ENCODE measurements at regions not wholly inside any gene's neighbourhood (a gene's known extent, or its start where the extent isn't known, plus 50 kb on each side); places are given as distances from the start of the nearest gene placed in this dataset.
"Not testable (repeated sequence)": the region's sequence is repeated elsewhere in the genome, so short reads cannot be mapped to it uniquely, and the experiment has no call there.

- no peak for DNase-seq
Observed at GRCh38 chr4:184335520-184335919, 117.8 kb upstream of the ENPP6 start.

GRCh38 chr4:184333446-184333845, 115.8 kb upstream of the ENPP6 start:
- DNase-seq: not testable (repeated sequence)

GRCh38 chr4:184331268-184331995, 113.8 kb upstream of the ENPP6 start:
- DNase-seq: no peak

- DNase-seq: not testable (repeated sequence)
Observed at GRCh38 chr4:184330517-184331094, 112.9 kb upstream of the ENPP6 start.

GRCh38 chr4:184329659-184330400, 112.2 kb upstream of the ENPP6 start:
- no peak for DNase-seq

- DNase-seq: no peak
Observed at GRCh38 chr4:184329235-184329634, 111.6 kb upstream of the ENPP6 start.

- DNase-seq: no peak
Observed at GRCh38 chr4:184328022-184328736, 110.5 kb upstream of the ENPP6 start.

- DNase-seq: no peak
Observed at GRCh38 chr4:184324939-184325477, 107.3 kb upstream of the ENPP6 start.

GRCh38 chr4:184322328-184323025, 104.8 kb upstream of the ENPP6 start:
- no peak for DNase-seq

GRCh38 chr4:184320631-184321030, 103.0 kb upstream of the ENPP6 start:
- no peak for DNase-seq

GRCh38 chr4:184318852-184319251, 101.2 kb upstream of the ENPP6 start:
- no peak for DNase-seq

- no peak for DNase-seq
Observed at GRCh38 chr4:184317234-184317918, 99.7 kb upstream of the ENPP6 start.

GRCh38 chr4:184316821-184317220, 99.1 kb upstream of the ENPP6 start:
- no peak for DNase-seq

- DNase-seq: no peak
Observed at GRCh38 chr4:184315675-184316359, 98.1 kb upstream of the ENPP6 start.

GRCh38 chr4:184313702-184314659, 96.3 kb upstream of the ENPP6 start:
- DNase-seq: no peak

GRCh38 chr4:184313058-184313581, 95.4 kb upstream of the ENPP6 start:
- DNase-seq: no peak

GRCh38 chr4:184312126-184312525, 94.5 kb upstream of the ENPP6 start:
- DNase-seq: no peak

GRCh38 chr4:184310881-184311709, 93.4 kb upstream of the ENPP6 start:
- no peak for DNase-seq

- DNase-seq: no peak
Observed at GRCh38 chr4:184310171-184310567, 92.5 kb upstream of the ENPP6 start.

All from GDM1 (cell line).